ENCODE measurements at regions not wholly inside any gene's neighbourhood (a gene's known extent, or its start where the extent isn't known, plus 50 kb on each side); places are given as distances from the start of the nearest gene placed in this dataset.

DNA sequence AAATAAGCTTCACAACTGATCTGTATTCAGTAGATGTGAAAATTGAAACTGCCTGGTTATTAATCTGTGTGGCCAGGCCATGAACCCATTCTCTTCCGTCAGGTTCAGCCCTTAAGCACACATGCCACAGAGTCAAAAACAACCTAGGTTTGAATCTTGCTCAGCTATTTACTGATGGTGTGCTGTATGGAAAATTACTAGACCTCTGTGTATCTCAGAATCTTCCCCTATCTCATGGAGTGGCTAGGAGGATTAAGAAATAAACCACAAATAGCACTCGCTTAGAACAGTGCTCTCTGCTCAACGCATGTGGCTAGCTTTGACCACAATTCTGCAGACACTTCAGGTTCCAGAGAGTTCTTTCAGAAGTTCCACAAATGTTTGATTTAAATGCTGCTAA is 240.7 kb upstream of the PLEKHG7 start:
- DNase-seq = no peak

DNA sequence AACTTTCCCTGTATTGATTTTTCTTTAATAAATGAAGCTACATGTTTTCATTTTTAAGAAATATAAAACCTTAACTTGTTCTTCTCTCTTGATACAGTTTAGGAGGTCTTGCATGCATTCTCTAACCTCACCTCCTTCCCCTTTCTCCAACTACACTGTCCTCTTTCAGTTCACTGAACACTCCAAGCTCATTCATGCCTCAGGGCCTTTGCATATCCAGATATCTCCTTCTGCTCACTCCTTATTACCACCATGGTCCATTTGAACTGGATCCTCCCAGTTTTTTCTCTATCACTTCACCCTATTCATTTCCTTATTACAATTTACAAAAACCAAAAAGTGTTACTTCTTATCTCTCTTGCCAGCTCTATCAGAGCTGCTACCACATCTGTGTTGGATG is 242.9 kb upstream of the PLEKHG7 start:
- DNase-seq = no peak

DNA sequence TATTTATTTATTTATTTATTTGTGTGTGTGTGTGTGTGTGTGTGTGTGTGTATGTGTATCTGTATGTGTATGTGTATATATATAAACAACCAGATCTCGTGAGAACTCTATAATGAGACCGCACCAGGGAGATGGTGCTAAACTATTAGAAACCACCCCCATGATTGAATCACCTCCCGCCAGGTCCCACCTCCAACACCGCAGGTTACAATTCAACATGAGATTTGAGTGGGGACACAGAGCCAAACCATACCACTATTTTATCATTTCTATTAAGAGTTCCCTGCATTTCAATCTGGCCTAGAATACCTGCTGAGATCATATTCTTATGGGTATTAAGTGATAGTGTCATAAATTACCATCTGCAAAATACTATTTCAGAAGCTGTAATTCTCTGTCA is 243.8 kb upstream of the PLEKHG7 start:
- no peak for DNase-seq

DNA sequence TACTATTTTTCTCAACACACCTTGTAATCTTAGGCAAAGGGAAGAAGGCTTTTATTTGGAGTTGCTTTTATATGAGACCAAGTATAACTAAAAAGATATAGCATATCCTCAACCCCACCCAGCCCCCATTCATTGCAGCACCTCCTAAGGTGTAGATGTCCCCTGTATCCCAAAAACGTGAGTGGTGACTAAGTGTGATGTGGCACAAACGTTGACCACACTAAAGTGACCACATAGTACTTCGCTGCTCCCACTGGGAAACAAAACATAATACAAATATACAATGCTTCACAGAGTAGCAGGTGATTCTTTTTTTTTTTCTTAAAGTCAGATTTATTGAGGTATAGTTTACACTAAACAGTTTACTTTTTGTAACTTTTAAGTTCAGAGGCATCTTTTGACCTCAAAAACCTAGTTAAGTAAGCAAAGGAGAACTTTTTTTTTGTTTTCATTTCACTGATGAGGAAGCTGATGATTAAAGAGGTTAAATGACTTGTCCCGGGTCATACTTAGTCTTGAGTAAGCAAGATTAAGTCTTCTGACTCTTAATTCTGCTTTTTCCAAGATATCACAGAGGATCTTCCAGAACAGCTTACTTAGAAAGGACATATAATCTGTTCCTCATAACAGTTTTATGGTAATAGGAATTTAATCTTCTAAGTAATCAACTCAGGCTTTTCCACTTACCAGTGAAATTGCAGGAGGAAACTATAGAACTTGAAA is 245.2 kb upstream of the PLEKHG7 start:
- no peak for DNase-seq

DNA sequence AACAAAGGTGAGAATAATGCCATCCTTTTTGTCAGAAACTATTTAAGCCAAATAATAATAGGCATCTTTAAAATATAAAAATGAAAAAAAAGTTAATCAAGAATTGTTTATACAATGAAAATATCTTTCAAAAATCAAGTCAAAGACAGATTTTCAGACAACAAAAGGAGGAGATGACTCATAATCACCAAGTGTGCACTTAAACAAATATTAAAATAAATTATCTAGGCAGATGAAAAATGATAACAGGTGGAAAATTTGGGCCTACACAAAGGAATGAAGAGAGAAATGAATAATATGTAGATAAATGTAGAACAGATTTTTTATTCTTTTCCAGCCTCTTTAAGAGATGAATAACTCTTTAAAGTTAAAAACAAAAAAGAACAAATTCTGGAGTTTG is 250.0 kb upstream of the PLEKHG7 start:
- DNase-seq = no peak

DNA sequence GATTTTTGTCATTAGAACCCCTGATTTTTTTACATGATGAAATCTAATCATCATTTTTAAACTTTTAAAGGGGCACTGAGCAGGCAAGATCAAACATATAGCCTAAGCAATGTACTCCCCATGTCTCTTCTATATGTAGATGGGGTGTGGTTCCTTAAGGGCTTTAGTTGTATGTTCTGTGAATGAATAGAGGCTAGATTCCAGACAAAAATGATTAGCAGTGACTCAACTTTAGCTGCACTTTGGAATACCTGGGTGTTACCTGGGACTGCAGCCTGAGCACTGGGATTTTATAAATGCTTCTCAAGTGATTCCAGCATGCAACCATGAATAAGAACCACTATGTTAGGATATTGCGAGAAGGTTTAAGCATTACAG is 256.7 kb upstream of the PLEKHG7 start:
- no peak for DNase-seq

DNA sequence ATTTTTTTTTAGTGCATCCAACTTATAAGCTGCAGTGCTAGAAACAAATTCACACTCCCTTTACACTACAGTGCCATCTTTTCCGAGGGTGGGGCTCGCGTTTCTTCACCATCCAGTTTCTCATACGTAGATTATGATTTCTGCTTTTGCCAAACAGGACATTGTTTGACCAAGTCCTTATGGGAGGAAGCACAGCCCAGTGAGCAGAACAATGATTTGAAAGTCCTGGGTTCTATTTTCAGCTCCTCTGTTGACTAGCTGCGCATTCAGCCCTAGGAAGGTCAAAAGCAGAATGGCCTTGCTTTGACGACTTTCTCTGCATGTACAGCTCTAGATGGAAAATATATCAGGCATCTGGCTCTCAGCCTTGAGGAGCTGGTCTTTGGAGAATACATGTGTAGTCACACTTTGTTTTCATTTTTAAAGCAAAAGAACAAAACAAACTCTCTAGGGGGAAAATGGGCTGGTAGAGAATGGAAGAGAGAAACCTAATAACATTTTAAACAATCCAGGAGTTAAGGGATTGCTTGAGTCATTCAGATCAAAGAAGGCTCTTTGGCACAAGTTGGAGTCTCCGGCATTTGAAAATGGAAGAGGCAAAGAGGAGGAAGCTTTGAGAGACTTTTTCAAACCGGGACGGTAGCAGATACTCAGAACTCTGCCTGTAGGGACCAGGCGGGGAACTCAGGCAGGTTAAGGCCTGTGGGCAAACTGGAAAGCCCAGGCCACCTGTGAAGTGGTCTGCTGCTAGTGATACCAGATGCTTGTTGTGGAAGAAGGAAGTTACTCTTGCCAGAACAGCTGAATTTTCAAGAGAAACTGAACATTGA is 257.3 kb upstream of the PLEKHG7 start:
- DNase-seq = no peak

DNA sequence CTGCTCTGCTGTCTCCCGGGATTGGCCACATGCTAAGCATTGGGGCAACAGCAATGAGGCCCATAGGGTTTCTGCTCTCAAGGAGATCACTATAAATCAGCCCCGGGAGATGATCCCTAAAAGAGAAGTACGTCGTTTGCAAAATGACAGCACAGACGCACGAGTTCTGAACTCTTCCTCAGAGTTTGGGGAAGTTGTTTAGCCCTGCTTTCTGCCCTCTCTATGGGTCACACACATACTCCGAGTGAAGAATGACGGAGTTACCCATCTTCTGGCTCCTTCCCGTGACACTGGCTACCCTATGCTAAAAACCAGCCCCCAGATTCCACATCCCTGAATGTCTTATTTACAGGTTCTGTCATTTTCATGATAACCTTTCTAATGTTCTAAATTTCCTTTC is 258.0 kb upstream of the PLEKHG7 start:
- no peak for DNase-seq

DNA sequence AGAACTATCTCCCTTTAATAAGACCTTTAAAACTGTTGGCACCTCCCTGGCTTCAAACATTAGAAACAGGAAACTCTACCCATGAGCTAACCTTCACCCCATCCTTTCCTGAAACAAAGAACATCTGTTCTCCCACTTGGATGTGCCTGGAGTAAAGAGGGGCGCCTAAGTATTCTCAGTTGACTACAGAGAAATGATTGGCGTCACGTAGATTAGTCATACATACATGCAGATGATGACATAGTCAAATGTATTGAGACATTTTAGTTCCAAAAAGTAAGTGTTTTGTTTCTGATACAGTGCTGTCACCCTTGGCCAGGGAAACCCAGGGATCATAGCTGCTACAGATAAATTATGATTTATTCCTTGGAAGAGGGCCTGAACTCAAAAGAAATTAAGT is 260.0 kb upstream of the PLEKHG7 start:
- no peak for DNase-seq

DNA sequence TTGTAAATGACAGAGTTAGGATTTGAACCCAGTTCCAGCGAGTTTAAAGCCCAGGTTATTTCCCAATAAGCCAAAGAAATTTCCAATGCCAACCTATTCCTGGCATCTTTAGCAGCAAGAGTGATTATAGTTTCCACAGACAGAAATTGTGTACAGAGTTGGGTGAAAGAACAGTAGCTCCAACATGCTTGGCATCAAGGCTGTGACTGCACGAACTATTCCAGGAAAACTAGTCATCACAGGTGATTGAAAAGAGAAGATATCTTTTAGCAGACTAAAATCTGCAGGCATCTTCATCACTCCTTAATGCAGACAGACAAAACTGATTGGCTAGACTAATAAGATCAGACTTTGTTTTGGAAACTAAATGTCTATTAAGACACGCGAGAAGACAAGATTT is 262.7 kb upstream of the PLEKHG7 start:
- DNase-seq = no peak

DNA sequence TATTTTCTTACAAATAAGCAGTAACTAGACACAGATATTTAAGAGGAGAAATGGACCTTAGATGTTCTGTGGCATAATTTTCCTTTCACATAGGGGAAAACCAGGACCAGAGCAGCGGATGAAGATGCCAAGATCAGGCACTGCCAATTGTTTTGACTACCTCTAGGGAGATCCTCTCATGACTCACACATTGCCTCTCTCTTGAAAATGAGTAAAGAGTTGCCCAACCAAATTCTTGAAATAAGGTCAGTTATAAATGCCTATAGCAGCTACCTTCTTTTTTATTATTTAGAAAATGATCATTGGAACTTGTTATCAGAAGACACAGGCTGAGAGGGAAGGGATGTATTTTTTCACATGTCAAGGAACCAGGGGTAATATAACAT is 263.4 kb upstream of the PLEKHG7 start:
- DNase-seq = no peak

DNA sequence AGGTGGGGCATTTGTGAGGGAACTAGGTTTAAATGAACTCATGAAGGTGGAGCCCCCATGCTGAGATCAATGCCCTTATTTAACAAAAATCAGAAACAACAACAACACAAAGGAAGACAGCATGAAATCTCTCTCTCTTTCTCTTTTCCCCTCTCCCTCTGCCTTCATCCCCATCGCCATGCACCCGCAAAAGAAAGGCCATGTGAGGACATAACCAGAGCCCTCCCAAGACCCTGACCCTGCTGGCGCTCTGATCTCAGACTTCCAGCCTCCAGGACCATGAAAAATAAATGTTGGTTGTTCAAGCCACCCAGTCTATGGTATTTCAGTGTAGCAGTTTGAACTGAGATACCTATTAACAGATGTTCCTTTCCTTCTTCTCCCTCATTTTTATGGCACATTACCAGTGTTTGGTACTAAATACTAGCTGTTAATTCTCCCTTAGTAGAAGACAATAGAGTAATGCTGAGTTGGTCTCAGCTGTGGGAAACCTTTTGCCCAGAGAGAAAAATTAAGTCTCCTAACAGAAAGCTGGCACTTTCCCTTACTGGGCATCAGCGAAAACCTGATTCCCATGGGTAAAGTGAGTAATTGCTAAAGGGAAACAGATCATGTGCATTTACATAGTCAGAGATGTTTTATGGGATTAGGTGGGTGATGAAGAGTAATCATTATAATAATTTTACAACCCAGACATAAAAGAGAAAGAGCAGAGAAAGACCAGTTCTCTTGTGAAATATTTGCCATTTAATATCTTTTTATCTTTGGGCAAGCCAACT is 264.0 kb upstream of the PLEKHG7 start:
- DNase-seq = no peak

DNA sequence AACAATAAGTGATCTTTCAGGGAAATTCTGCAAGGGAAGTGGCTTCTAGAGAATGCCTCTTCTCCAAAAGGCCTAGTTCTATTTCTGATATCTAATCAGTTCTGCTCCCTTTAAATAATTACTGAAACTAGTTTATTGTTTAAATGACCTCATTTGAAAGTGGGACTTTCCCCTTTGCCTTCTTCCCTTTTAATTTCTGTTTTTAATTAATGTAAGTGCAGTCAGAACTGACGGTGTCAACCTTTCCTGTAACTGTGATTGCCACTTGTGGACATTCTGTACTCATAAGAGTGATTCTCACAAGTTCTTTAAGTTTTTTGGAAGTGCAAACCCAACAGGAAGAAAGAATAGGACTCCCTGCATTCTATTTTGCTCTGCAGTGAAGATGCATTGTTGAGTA is 265.3 kb upstream of the PLEKHG7 start:
- no peak for DNase-seq

DNA sequence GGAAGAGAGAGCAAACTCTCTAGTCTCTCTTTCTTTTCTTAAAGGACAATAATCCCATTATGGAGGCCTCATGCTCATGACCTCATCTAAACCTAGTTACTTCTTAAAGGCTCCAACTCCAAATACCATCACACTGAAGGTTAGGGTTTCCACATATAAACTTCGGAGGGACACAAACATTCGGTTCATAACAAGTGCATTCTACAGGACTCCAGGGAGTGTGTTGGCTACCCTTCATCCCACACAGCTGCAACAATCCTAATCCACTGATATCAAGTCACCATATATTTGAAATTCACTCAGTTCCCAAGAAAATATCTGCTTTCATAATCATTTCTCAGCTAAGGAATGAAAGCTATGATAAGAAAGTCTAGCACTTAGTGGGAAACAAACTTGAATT is 265.9 kb upstream of the PLEKHG7 start:
- no peak for DNase-seq

DNA sequence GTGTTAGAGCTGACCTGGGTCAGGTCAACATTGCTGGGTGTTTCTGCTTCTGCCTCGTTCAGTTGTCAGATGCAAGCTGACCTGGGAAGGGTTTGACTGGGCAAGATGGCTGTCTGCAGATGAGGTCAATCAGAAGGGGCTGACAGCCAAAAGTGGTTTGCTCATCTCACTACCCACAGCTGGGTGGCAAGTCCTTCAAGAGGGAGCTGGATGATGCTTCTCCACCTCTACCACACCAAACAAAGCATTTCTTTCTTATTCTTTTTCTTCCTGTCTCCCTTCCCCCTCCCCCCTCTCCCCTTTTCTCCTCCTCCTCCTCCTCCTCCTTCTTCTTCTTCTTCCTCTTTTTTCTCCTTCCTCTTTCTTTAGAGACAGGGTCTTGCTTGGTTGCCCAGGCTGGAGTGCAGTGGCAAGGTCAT is 268.2 kb upstream of the PLEKHG7 start:
- no peak for DNase-seq

DNA sequence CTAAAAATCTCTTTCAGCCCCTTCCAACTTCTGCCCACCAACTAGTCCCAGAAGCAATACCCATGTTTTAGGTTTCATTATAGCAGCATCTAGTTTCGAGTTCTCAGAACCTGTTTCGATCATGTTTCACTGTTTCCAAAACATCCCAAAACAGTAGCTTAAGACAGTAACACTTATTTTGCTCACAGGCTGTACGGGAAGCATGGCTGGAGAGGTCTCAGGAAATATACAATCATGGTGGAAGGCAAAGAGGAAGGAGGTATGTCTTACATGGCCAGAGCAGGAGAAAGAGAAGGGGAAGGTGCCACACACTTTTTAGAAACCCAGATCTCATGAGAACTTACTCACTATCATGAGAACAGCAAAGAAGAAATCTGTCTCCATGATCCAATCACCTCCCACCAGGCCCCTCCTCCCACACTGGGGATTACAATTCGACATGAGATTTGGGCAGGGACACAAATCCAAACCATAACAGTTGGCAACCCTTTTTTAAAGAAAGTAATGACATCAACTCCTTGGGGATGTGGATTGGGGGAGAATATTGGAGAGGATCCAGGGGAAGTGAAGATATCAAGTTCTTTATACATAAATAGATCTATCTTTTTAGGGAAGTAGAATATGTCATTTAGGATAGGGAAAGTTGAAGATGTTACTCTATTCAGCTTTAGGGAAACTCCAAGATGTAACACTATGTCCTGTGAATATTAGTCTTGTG is 269.9 kb upstream of the PLEKHG7 start:
- no peak for DNase-seq

DNA sequence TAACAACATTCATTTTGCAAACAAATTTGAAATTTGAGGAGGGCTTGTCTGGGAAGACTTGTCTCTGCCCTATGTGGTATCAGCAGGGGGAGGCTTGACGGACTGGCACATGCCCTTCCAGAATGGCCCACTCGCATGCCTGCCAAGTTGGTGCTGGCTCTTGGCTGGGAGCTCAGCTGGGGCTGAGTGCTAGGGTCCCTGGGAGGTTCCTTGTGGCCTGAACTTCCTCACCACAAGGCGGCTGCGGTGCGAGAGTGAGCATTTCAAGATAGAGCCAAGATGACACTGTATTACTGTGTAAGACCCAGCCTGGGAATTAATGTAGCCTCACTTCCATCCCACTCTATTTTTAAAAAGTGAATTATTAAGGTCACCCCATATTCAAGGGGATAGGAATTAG is 271.6 kb upstream of the PLEKHG7 start:
- DNase-seq = no peak

DNA sequence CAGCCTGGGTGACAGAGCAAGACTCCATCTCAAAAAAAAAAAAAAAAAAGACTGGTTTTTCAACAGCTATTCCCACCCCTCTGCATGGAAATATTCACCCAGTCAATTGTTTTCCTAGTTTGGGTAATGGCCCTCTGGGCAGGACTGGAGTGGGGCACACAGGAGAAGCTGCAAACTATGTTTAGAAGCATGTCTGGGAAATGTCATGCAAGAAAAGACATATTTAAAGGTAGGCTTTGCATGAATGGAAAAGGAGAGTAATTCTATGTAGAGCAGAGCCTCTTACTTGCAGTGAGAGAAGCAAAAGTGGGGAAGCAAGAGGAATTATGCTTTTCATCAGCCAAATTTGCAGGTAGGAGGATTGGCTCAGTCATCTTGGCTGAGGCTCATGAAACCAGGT is 276.5 kb upstream of the PLEKHG7 start:
- peak in 1 of 3 experiments; percentile 21 for DNase-seq

DNA sequence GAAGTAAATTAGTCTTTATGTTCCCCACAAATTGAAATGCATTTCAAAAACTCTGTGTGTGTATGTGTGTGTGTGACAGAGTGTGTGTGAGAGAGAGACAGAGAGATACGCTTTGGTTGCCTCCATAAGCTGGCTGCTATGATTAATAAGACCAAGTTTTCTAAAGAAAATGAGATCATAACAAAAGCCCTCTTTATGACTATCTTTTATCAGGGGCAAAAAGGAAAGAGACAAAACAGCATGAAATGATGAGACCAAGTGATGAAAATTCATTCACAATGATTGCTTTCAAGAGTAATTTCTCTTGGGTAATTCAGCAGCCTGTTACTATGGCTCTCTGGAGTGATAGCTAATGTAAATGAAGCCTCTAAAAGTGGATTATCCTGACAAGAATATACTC is 277.6 kb upstream of the PLEKHG7 start:
- DNase-seq = no peak

DNA sequence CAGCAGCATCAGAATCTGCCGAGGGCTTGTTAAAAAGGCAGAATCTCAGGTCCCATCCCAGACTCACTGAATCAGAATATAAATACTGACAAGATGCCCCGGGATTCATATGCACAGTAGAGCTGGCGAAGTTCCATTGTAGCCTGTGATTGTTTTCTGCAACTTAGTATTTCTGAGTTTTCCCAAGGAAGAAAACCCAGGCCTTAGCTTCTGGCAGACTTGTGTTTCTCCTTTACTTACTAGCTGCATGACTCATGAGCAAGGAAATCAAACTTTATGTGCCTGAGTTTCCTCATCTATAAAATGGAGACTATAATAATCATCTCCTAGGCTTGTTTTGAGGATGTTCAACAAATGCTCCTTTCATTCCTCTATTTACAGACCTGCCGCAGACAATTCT is 278.5 kb upstream of the PLEKHG7 start:
- no peak for DNase-seq

DNA sequence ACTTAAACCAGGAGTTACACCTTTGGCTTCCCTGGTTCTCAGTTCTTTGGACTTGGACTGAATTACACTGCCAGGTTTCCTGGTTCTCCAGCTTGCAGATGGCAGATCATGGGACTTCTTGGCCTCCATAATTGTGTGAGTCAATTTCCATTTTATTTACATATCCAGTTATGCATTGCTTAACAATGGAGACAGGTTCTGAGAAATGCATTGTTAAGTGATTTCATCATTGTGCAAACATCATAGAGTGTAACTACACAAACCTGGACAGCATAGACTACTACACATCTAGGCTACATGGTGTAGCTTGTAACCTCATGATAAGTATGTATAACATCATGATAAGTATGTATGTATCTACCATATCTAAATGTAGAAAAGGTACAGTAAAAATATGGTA is 276.1 kb upstream of the BTG1 start:
- no peak for DNase-seq

DNA sequence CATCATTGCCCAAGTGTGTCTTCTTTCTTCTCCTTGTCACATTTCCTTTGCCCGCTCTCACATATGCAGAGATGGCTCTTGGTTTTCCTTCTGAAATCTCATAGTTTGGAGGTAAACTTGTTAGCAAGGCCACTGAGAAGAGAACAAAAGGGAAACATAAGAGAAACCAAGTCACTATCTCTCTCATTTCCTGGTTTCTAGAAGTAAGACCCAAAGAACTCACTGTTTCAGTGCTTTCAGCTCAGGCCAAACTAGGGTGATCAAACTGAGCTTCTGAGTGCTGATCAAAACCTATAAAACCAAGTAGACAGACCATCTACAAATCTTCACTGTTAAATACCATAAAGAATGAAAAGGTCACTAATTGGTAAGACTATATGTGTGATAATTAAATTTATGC is 275.4 kb upstream of the BTG1 start:
- DNase-seq = no peak

DNA sequence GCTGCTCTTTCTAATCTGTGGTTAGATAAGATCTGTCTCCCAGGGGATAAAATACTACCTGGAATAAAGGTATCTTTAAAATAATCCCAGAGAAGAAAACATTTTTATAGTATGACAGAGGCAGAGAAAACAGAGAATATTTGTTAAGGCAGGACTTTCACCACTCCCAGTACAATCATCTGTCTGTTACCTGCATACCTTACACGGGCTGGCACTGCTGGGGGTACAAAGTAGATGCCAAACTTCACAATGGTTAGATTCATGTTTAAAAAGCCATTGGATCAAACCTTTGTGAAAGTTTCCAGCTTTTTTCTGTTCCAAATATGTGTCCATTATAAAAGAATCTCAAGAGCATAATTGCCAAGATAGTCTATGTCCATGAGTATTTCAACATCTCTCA is 273.6 kb upstream of the BTG1 start:
- DNase-seq = no peak
